Bronchial epithelial cell (primary cell): ENCODE measurements at regions not wholly inside any gene's neighbourhood (a gene's known extent, or its start where the extent isn't known, plus 50 kb on each side); places are given as distances from the start of the nearest gene placed in this dataset.

Experiments used
- DNase-seq: peaks from one replicate; pipeline ENCODE4 v3.0.0-alpha.2; 2010; ENCODE audit warnings: low read depth
- FAIRE-seq: peaks from 2 replicates; lab custom pipeline; 2011; peaks lifted over from hg19 to GRCh38; lab: Jason Lieb, UNC
- H3K27me3 ChIP-seq: 2 replicates; pipeline ENCODE4 v1.5.1; 2011; ENCODE audit warnings: low read length; ENCODE audit not compliant: control insufficient read depth, insufficient read depth
- H3K36me3 ChIP-seq: 2 replicates; pipeline ENCODE4 v1.5.1; 2011; ENCODE audit warnings: low read length; ENCODE audit not compliant: control insufficient read depth, insufficient read depth
- H3K4me3 ChIP-seq: 2 replicates; pipeline ENCODE4 v1.5.1; 2011; ENCODE audit warnings: mild to moderate bottlenecking, low read depth, low read length, control low read depth
- TF ChIP-seq, protein P1 (sequence below): IDR thresholded peaks from 2 replicates; pipeline ENCODE4 v1.5.1; 2011; ENCODE audit warnings: mild to moderate bottlenecking, moderate library complexity, low read length, control low read depth, inconsistent platforms; ENCODE audit not compliant: insufficient read depth, severe bottlenecking

DNA sequence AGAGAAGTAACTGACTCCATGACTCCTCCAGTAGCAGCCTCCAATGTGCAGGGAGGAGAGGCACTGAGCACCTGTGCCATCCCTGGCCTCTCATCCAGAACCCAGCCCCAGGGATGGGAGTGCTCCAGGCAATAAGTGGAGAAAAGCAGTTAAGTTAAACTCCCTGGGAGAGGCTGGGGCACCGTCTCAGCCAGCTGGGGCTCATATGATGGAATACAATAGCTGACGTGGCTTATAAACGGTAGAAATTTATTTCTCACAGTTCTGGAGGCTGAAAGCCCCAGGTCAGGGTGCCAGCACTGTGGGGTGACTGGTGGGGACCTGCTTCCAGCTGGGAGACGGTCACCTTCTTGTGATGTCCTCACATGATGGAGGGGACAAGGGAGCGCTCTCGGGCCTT is 94.7 kb downstream of the RAMP3 start:
- TF ChIP-seq, protein P1, sequence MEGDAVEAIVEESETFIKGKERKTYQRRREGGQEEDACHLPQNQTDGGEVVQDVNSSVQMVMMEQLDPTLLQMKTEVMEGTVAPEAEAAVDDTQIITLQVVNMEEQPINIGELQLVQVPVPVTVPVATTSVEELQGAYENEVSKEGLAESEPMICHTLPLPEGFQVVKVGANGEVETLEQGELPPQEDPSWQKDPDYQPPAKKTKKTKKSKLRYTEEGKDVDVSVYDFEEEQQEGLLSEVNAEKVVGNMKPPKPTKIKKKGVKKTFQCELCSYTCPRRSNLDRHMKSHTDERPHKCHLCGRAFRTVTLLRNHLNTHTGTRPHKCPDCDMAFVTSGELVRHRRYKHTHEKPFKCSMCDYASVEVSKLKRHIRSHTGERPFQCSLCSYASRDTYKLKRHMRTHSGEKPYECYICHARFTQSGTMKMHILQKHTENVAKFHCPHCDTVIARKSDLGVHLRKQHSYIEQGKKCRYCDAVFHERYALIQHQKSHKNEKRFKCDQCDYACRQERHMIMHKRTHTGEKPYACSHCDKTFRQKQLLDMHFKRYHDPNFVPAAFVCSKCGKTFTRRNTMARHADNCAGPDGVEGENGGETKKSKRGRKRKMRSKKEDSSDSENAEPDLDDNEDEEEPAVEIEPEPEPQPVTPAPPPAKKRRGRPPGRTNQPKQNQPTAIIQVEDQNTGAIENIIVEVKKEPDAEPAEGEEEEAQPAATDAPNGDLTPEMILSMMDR, result no peak
- FAIRE-seq (no peak), DNase-seq (no peak)
- Histone ChIP-seq H3K27me3 (peaks cover 2% of the 10 kb centered on the region), H3K36me3 (no peaks in the 10 kb centered on the region), H3K4me3 (no peak overlapping the region)

DNA sequence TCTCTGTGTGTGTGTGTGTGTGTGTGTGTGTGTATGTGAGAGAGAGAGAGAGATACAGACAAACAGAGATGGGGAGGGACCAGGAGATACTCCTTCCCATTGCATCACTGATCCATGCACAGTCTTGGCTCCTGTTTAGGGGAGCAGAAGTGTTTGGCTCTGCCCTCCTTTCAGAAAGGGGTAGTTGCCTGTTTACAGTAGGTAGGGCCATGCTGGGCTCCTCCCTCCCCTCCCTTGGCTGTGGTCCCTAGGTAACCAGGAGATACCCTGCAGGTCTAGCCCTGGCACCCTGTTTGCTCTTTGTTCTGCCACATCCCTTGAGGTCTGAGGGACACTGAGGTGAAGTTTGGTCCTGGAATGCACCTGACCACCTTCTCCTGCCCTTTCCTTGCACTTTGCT is 95.3 kb downstream of the RAMP3 start:
- TF ChIP-seq, protein P1, result no peak
- no peak for FAIRE-seq
- Histone ChIP-seq H3K36me3 (no peaks in the 10 kb centered on the region), H3K4me3 (no peak overlapping the region), H3K27me3 (peaks cover 2% of the 10 kb centered on the region)
- no peak for DNase-seq

GRCh38 chr7:45253368-45253767 is 95.8 kb downstream of the RAMP3 start:
- FAIRE-seq (no peak), DNase-seq (no peak)
- Histone ChIP-seq H3K36me3 (no peaks in the 10 kb centered on the region), H3K4me3 (no peak overlapping the region), H3K27me3 (peaks cover 2% of the 10 kb centered on the region)
- TF ChIP-seq, protein P1, result no peak

DNA sequence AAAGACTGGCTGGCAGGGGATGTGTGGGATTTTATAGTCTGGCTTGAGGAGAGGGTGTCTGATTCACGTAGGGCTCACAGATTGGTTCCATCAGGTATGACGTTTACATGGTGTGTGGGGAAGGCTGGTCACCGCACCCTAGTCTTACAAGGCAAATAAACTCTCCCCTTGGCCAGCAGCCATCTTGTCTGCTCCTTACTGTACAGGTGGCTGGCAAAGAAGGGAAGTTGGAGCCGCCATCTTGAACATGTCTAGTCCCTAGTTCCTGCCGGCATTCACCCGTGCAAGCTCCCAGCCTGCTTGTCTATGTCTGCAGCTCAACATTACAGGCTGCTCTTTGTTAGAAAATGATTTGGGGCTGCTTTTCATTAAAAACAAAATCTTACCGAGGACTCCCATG is 97.6 kb downstream of the RAMP3 start:
- DNase-seq, result no peak
- Histone ChIP-seq H3K4me3 (no peak overlapping the region), H3K27me3 (peaks cover 5% of the 10 kb centered on the region), H3K36me3 (no peaks in the 10 kb centered on the region)
- FAIRE-seq, result no peak
- TF ChIP-seq, protein P1, result no peak

- no peak for FAIRE-seq
- peaks cover 5% of the 10 kb centered on the region for H3K27me3 ChIP-seq
- TF ChIP-seq, protein P1, result no peak
- no peak overlapping the region for H3K4me3 ChIP-seq
- no peaks in the 10 kb centered on the region for H3K36me3 ChIP-seq
- no peak for DNase-seq
Observed at GRCh38 chr7:45256309-45256708, 98.7 kb downstream of the RAMP3 start.

- Histone ChIP-seq H3K36me3 (no peaks in the 10 kb centered on the region), H3K4me3 (no peak overlapping the region), H3K27me3 (peaks cover 5% of the 10 kb centered on the region)
- FAIRE-seq (no peak), DNase-seq (no peak)
- TF ChIP-seq, protein P1, result no peak
Observed at GRCh38 chr7:45256775-45257174, 99.2 kb downstream of the RAMP3 start.
